Neural crest cell (in vitro differentiated cells): ENCODE measurements at regions not wholly inside any gene's neighbourhood (a gene's known extent, or its start where the extent isn't known, plus 50 kb on each side); places are given as distances from the start of the nearest gene placed in this dataset.
"Not testable (repeated sequence)": the region's sequence is repeated elsewhere in the genome, so short reads cannot be mapped to it uniquely, and the experiment has no call there.

Source experiments
- DNase-seq: peaks from one replicate; pipeline ENCODE4 v3.0.0; 2021; ENCODE audit warnings: low read depth, mixed read lengths, low spot score
- H3K27ac Mint-ChIP-seq: one replicate; pipeline ENCODE4 v1.8.0; 2021; ENCODE audit warnings: mild to moderate bottlenecking, mixed read lengths; ENCODE audit not compliant: unreplicated experiment
- H3K27me3 Mint-ChIP-seq: 2 replicates; pipeline ENCODE4 v1.8.0; 2021; ENCODE audit warnings: low read depth, mild to moderate bottlenecking, mixed read lengths
- H3K36me3 Mint-ChIP-seq: 2 replicates; pipeline ENCODE4 v1.8.0; 2021; ENCODE audit warnings: low read depth, mild to moderate bottlenecking, mixed read lengths
- H3K4me1 Mint-ChIP-seq: 2 replicates; pipeline ENCODE4 v1.8.0; 2021; ENCODE audit warnings: mixed read lengths
- H3K4me3 Mint-ChIP-seq: one replicate; pipeline ENCODE4 v1.8.0; 2021; ENCODE audit warnings: mild to moderate bottlenecking, mixed read lengths
- H3K9me3 Mint-ChIP-seq: 2 replicates; pipeline ENCODE4 v1.8.0; 2021; ENCODE audit warnings: mixed read lengths
- CTCF ChIP-seq: fragments of 200-600 bp; sonication (generic); conservative IDR thresholded peaks from 2 replicates; pipeline ENCODE4 v1.5.0; 2021; ENCODE audit warnings: antibody characterized with exemption, mild to moderate bottlenecking

GRCh38 chr7:150084724-150085123 is 211.0 kb downstream of the ATP6V0E2 start:
- not testable (repeated sequence) for H3K4me3 Mint-ChIP-seq, H3K9me3 Mint-ChIP-seq, DNase-seq, H3K27me3 Mint-ChIP-seq, H3K36me3 Mint-ChIP-seq, H3K27ac Mint-ChIP-seq
- H3K4me1 Mint-ChIP-seq: peaks cover 11% of the 10 kb centered on the region
- peak; percentile 34 for TF ChIP-seq CTCF

- H3K27ac Mint-ChIP-seq, H3K9me3 Mint-ChIP-seq, H3K4me1 Mint-ChIP-seq, H3K4me3 Mint-ChIP-seq, H3K36me3 Mint-ChIP-seq, H3K27me3 Mint-ChIP-seq, DNase-seq: not testable (repeated sequence)
These were observed 213.7 kb downstream of the ATP6V0E2 start for GRCh38 chr7:150087478-150087877.

GRCh38 chr7:150089139-150089538 is 215.4 kb downstream of the ATP6V0E2 start:
- DNase-seq, H3K27ac Mint-ChIP-seq: not testable (repeated sequence)

GRCh38 chr7:150090776-150091175 is 217.0 kb downstream of the ATP6V0E2 start:
- not testable (repeated sequence) for H3K36me3 Mint-ChIP-seq, DNase-seq, H3K4me1 Mint-ChIP-seq, H3K27ac Mint-ChIP-seq, H3K27me3 Mint-ChIP-seq, H3K4me3 Mint-ChIP-seq, H3K9me3 Mint-ChIP-seq

More at GRCh38 chr7:150089139-150089538, 215.4 kb downstream of the ATP6V0E2 start:
- H3K9me3 Mint-ChIP-seq, H3K4me1 Mint-ChIP-seq, H3K36me3 Mint-ChIP-seq, H3K27me3 Mint-ChIP-seq, H3K4me3 Mint-ChIP-seq: not testable (repeated sequence)

GRCh38 chr7:150093897-150094296 is 220.1 kb downstream of the ATP6V0E2 start:
- not testable (repeated sequence) for H3K9me3 Mint-ChIP-seq, H3K27me3 Mint-ChIP-seq, DNase-seq, H3K27ac Mint-ChIP-seq, H3K36me3 Mint-ChIP-seq, H3K4me3 Mint-ChIP-seq, H3K4me1 Mint-ChIP-seq

- not testable (repeated sequence) for H3K27ac Mint-ChIP-seq, H3K4me3 Mint-ChIP-seq, H3K36me3 Mint-ChIP-seq, H3K4me1 Mint-ChIP-seq, H3K27me3 Mint-ChIP-seq, H3K9me3 Mint-ChIP-seq, DNase-seq
These were observed 222.6 kb downstream of the ATP6V0E2 start for GRCh38 chr7:150096213-150096994.

GRCh38 chr7:150098592-150098991 is 224.6 kb upstream of the LRRC61 start:
- H3K4me3 Mint-ChIP-seq, DNase-seq, H3K27me3 Mint-ChIP-seq, H3K36me3 Mint-ChIP-seq, H3K27ac Mint-ChIP-seq, H3K4me1 Mint-ChIP-seq, H3K9me3 Mint-ChIP-seq: not testable (repeated sequence)

- not testable (repeated sequence) for H3K27ac Mint-ChIP-seq, DNase-seq, H3K36me3 Mint-ChIP-seq, H3K4me3 Mint-ChIP-seq, H3K4me1 Mint-ChIP-seq, H3K27me3 Mint-ChIP-seq, H3K9me3 Mint-ChIP-seq
These were observed 221.9 kb upstream of the LRRC61 start for GRCh38 chr7:150101282-150101681.

GRCh38 chr7:150107283-150107682 is 215.9 kb upstream of the LRRC61 start:
- not testable (repeated sequence) for H3K36me3 Mint-ChIP-seq, DNase-seq, H3K4me3 Mint-ChIP-seq, H3K27me3 Mint-ChIP-seq, H3K4me1 Mint-ChIP-seq, H3K27ac Mint-ChIP-seq, H3K9me3 Mint-ChIP-seq

- not testable (repeated sequence) for H3K4me3 Mint-ChIP-seq, H3K9me3 Mint-ChIP-seq, H3K4me1 Mint-ChIP-seq, DNase-seq, H3K27ac Mint-ChIP-seq, H3K36me3 Mint-ChIP-seq
- peaks cover 21% of the 10 kb centered on the region for H3K27me3 Mint-ChIP-seq
These were observed 212.8 kb upstream of the LRRC61 start for GRCh38 chr7:150110375-150110820.

GRCh38 chr7:150110882-150111281 is 212.3 kb upstream of the LRRC61 start:
- not testable (repeated sequence) for H3K9me3 Mint-ChIP-seq, DNase-seq, H3K36me3 Mint-ChIP-seq, H3K4me3 Mint-ChIP-seq, H3K4me1 Mint-ChIP-seq, H3K27ac Mint-ChIP-seq
- H3K27me3 Mint-ChIP-seq: peaks cover 24% of the 10 kb centered on the region

- not testable (repeated sequence) for H3K4me1 Mint-ChIP-seq, H3K9me3 Mint-ChIP-seq, H3K4me3 Mint-ChIP-seq, H3K36me3 Mint-ChIP-seq, H3K27ac Mint-ChIP-seq, DNase-seq
- H3K27me3 Mint-ChIP-seq: peaks cover 24% of the 10 kb centered on the region
These were observed 211.6 kb upstream of the LRRC61 start for GRCh38 chr7:150111373-150112139.

- H3K36me3 Mint-ChIP-seq, H3K27ac Mint-ChIP-seq, DNase-seq, H3K9me3 Mint-ChIP-seq, H3K4me1 Mint-ChIP-seq, H3K4me3 Mint-ChIP-seq: not testable (repeated sequence)
- peaks cover 17% of the 10 kb centered on the region for H3K27me3 Mint-ChIP-seq
These were observed 209.9 kb upstream of the LRRC61 start for GRCh38 chr7:150113301-150113700.
